Loucy (cell line): ENCODE measurements at regions not wholly inside any gene's neighbourhood (a gene's known extent, or its start where the extent isn't known, plus 50 kb on each side); places are given as distances from the start of the nearest gene placed in this dataset.
"Not testable (repeated sequence)": the region's sequence is repeated elsewhere in the genome, so short reads cannot be mapped to it uniquely, and the experiment has no call there.

Source experiments
- H2AFZ ChIP-seq: fragments of 200-600 bp; sonication (generic); 2 replicates; pipeline ENCODE4 v1.6.0; 2016; ENCODE audit warnings: antibody characterized with exemption, mild to moderate bottlenecking, low read length, moderate library complexity
- H3F3A ChIP-seq: fragments of 200-600 bp; 2 replicates; pipeline ENCODE4 v1.6.0; 2016; ENCODE audit warnings: antibody characterized with exemption, low read depth, mild to moderate bottlenecking
- H3K27me3 ChIP-seq: fragments of 200-600 bp; sonication (generic); 2 replicates; pipeline ENCODE4 v1.6.1; 2014; ENCODE audit warnings: low read length, mild to moderate bottlenecking; ENCODE audit not compliant: insufficient read depth, poor library complexity, severe bottlenecking
- H3K36me3 ChIP-seq: fragments of 200-600 bp; sonication (generic); 2 replicates; pipeline ENCODE4 v1.6.1; 2016; ENCODE audit warnings: low read length; ENCODE audit not compliant: insufficient read depth
- H3K4me1 ChIP-seq: fragments of 200-600 bp; sonication (generic); 2 replicates; pipeline ENCODE4 v1.5.1; 2014; ENCODE audit warnings: low read length, mild to moderate bottlenecking; ENCODE audit not compliant: insufficient read depth, poor library complexity, severe bottlenecking
- H3K4me2 ChIP-seq: fragments of 200-600 bp; sonication (generic); 2 replicates; pipeline ENCODE4 v1.6.0; 2014; ENCODE audit warnings: antibody characterized with exemption, low read length, low read depth, mild to moderate bottlenecking; ENCODE audit not compliant: poor library complexity, severe bottlenecking
- H3K4me3 ChIP-seq: fragments of 200-600 bp; sonication (generic); 2 replicates; pipeline ENCODE4 v1.5.1; 2014; ENCODE audit warnings: low read length, mild to moderate bottlenecking, mixed read lengths; ENCODE audit not compliant: poor library complexity, severe bottlenecking
- H3K79me2 ChIP-seq: fragments of 200-600 bp; sonication (generic); 2 replicates; pipeline ENCODE4 v1.6.1; 2014; ENCODE audit warnings: low read length; ENCODE audit not compliant: insufficient read depth
- H3K9ac ChIP-seq: fragments of 200-600 bp; sonication (generic); 2 replicates; pipeline ENCODE4 v1.6.0; 2014; ENCODE audit warnings: mild to moderate bottlenecking, low read depth, low read length, moderate library complexity; ENCODE audit not compliant: poor library complexity, severe bottlenecking
- H3K9me2 ChIP-seq: fragments of 200-600 bp; sonication (generic); replicated peaks from 2 replicates; pipeline ENCODE4 v1.6.1; 2016; ENCODE audit warnings: low read depth, low read length, mixed read lengths
- H3K9me3 ChIP-seq: fragments of 200-600 bp; sonication (generic); 2 replicates; pipeline ENCODE4 v1.6.1; 2014; ENCODE audit warnings: mild to moderate bottlenecking, antibody characterized with exemption, low read length, low read depth; ENCODE audit not compliant: insufficient read depth
- H4K20me1 ChIP-seq: fragments of 200-600 bp; sonication (generic); 2 replicates; pipeline ENCODE4 v1.6.0; 2014; ENCODE audit warnings: antibody characterized with exemption, low read length, mild to moderate bottlenecking; ENCODE audit not compliant: insufficient read depth, poor library complexity, severe bottlenecking
- CTCF ChIP-seq: fragments of 200-600 bp; sonication (generic); conservative IDR thresholded peaks from 2 replicates; pipeline ENCODE4 v1.5.1; 2014; ENCODE audit warnings: mild to moderate bottlenecking, antibody characterized with exemption, low read length
- EZH2phosphoT487 ChIP-seq: fragments of 200-600 bp; IDR thresholded peaks from 2 replicates; pipeline ENCODE4 v1.6.1; 2018; ENCODE audit warnings: antibody characterized with exemption, mild to moderate bottlenecking, moderate library complexity, borderline replicate concordance

DNA sequence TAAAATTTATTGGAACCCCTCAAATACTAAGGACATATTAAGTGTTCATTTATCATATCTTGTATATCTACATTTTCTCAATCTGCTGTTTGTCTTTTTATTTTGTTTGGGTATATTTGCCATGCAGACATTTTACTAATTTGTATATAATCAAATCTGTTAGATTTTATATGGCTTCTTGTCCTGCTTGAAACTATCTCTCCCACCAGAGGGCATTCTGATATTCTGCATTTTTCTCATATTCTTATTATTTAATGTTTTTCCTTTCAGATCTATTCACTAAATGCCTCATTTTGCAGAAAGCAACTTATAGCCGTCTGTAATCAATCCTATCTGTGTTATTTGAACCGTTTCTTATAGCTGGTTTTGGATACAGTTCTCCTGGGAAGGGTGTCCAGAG, 745.5 kb downstream of the LRRIQ3 start:
- no peaks in the 10 kb centered on the region for H3K9me3 ChIP-seq
- H4K20me1 ChIP-seq = no peaks in the 10 kb centered on the region
- no peaks in the 10 kb centered on the region for H3K4me1 ChIP-seq
- H3K27me3 ChIP-seq = no peaks in the 10 kb centered on the region
- H2AFZ ChIP-seq = no peak overlapping the region
- H3F3A ChIP-seq = no peaks in the 10 kb centered on the region
- H3K9me2 ChIP-seq = no peaks in the 10 kb centered on the region
- no peaks in the 10 kb centered on the region for H3K36me3 ChIP-seq
- no peak overlapping the region for H3K4me3 ChIP-seq
- H3K79me2 ChIP-seq = no peaks in the 10 kb centered on the region
- TF ChIP-seq CTCF (peak; percentile 36; the same call in 1 of the 2 replicates), EZH2phosphoT487 (no peak)
- no peak overlapping the region for H3K4me2 ChIP-seq
- H3K9ac ChIP-seq = no peak overlapping the region

DNA sequence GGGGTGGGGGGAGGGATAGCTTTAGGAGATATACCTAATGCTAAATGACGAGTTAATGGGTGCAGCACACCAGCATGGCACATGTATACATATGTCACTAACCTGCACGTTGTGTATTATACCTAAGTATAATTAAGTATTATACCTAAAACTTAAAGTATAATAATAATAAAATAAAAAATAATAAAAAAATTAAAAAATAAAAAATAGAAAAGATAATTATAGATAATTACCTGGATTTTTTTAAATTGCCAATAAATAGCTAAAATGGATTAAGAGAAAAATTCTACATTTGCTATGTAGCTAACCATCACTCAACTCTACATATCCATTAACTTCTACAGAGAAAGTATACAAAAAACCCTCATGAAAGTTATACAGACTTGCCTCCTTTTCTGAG, 747.3 kb downstream of the LRRIQ3 start:
- H3K4me2 ChIP-seq = not testable (repeated sequence)

GRCh38 chr1:73411479-73411878, 786.5 kb downstream of the LRRIQ3 start:
- peaks cover 7% of the 10 kb centered on the region; the same call in 1 of the 2 replicates for H3K9me3 ChIP-seq
- H3K4me3 ChIP-seq = no peak overlapping the region
- H2AFZ ChIP-seq = no peak overlapping the region
- H4K20me1 ChIP-seq = no peaks in the 10 kb centered on the region
- no peaks in the 10 kb centered on the region for H3K36me3 ChIP-seq
- peaks cover 2% of the 10 kb centered on the region for H3K4me1 ChIP-seq
- H3K4me2 ChIP-seq = no peak overlapping the region
- TF ChIP-seq EZH2phosphoT487 (no peak), CTCF (no peak)
- no peaks in the 10 kb centered on the region for H3K9me2 ChIP-seq
- H3K9ac ChIP-seq = no peak overlapping the region
- no peaks in the 10 kb centered on the region for H3F3A ChIP-seq
- H3K27me3 ChIP-seq = no peaks in the 10 kb centered on the region
- H3K79me2 ChIP-seq = no peaks in the 10 kb centered on the region

More for the DNA sequence above, 747.3 kb downstream of the LRRIQ3 start:
- H3K9ac ChIP-seq, H2AFZ ChIP-seq, H3K4me1 ChIP-seq, H4K20me1 ChIP-seq, H3K27me3 ChIP-seq, H3K36me3 ChIP-seq, H3K9me3 ChIP-seq, H3F3A ChIP-seq, H3K9me2 ChIP-seq, H3K4me3 ChIP-seq, H3K79me2 ChIP-seq: not testable (repeated sequence)

DNA sequence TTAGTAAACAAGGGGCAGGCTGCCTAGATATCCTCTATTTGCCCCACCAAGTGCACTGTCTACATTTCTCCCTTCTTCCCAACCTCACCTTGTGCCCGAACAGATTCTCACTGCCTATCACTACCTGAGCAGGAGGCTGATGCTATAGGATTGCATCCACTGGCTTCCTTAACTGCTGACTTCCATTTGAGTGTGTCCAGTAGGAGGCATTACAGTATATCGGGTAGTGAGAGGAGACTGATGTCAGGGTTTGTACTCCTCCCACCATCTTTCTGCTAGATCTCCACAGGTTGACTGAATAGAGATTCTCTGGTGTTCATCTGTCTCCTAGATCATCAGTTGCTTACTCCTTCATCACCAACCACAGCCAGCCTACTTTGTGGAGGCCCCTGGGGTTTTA, 796.3 kb downstream of the LRRIQ3 start:
- Histone ChIP-seq H2AFZ (peak overlapping the region; percentile 57), H3K9ac (no peak overlapping the region), H3F3A (no peaks in the 10 kb centered on the region), H3K9me2 (no peaks in the 10 kb centered on the region), H3K9me3 (0 out of 2 replicates have a peak, but pooled peaks cover 3% of the 10 kb centered on the region), H3K79me2 (no peaks in the 10 kb centered on the region), H3K4me2 (no peak overlapping the region), H3K4me1 (peaks cover 15% of the 10 kb centered on the region), H3K36me3 (no peaks in the 10 kb centered on the region), H4K20me1 (no peaks in the 10 kb centered on the region), H3K27me3 (no peaks in the 10 kb centered on the region), H3K4me3 (no peak overlapping the region)
- TF ChIP-seq EZH2phosphoT487 (no peak), CTCF (peak; percentile 43)
